OCI-LY1 (cell line): ENCODE measurements at regions not wholly inside any gene's neighbourhood (a gene's known extent, or its start where the extent isn't known, plus 50 kb on each side); places are given as distances from the start of the nearest gene placed in this dataset.

Experiments used
- H2AFZ ChIP-seq: fragments of 200-600 bp; sonication (generic), shearing (Covaris generic); 2 replicates; pipeline ENCODE4 v1.6.0; 2014; ENCODE audit warnings: antibody characterized with exemption, mild to moderate bottlenecking, low read length
- H3F3A ChIP-seq: fragments of 200-600 bp; sonication (generic), shearing (Covaris generic); 2 replicates; pipeline ENCODE4 v1.6.0; 2014; ENCODE audit warnings: mild to moderate bottlenecking, antibody characterized with exemption, low read length, moderate library complexity; ENCODE audit not compliant: insufficient read depth
- H3K27ac ChIP-seq: fragments of 200-600 bp; sonication (generic); 2 replicates; pipeline ENCODE4 v1.5.1; 2014; ENCODE audit warnings: low read length, mixed run types, mild to moderate bottlenecking, low read depth; ENCODE audit not compliant: poor library complexity, severe bottlenecking
- H3K27me3 ChIP-seq: fragments of 200-600 bp; sonication (generic); 2 replicates; pipeline ENCODE4 v1.6.0; 2014; ENCODE audit warnings: antibody characterized with exemption, mild to moderate bottlenecking, low read length, moderate library complexity; ENCODE audit not compliant: insufficient read depth
- H3K36me3 ChIP-seq: fragments of 200-600 bp; sonication (generic); 2 replicates; pipeline ENCODE4 v1.6.1; 2014; ENCODE audit warnings: mild to moderate bottlenecking, antibody characterized with exemption, low read length, moderate library complexity, mixed read lengths; ENCODE audit not compliant: insufficient read depth
- H3K4me1 ChIP-seq: fragments of 200-600 bp; sonication (generic); 2 replicates; pipeline ENCODE4 v1.5.1; 2014; ENCODE audit warnings: mild to moderate bottlenecking, low read length, moderate library complexity; ENCODE audit not compliant: insufficient read depth, severe bottlenecking
- H3K4me2 ChIP-seq: fragments of 200-600 bp; sonication (generic), shearing (Covaris generic); 2 replicates; pipeline ENCODE4 v1.6.1; 2014; ENCODE audit warnings: low read length
- H3K4me3 ChIP-seq: fragments of 200-600 bp; sonication (generic); 2 replicates; pipeline ENCODE4 v1.5.1; 2014; ENCODE audit warnings: low read length, low read depth, mild to moderate bottlenecking, mixed read lengths; ENCODE audit not compliant: poor library complexity, severe bottlenecking
- H3K79me2 ChIP-seq: fragments of 200-600 bp; shearing (Covaris generic); 2 replicates; pipeline ENCODE4 v1.6.1; 2016; ENCODE audit warnings: mixed run types, low read length, mixed read lengths; ENCODE audit not compliant: insufficient read depth
- H3K9ac ChIP-seq: fragments of 200-600 bp; sonication (generic), shearing (Covaris generic); 2 replicates; pipeline ENCODE4 v1.6.1; 2014; ENCODE audit warnings: mild to moderate bottlenecking, low read length, mixed read lengths
- H3K9me2 ChIP-seq: fragments of 200-600 bp; sonication (generic), shearing (Covaris generic); 2 replicates; pipeline ENCODE4 v1.6.1; 2014; ENCODE audit warnings: low read depth, mild to moderate bottlenecking, low read length, mixed read lengths
- H3K9me3 ChIP-seq: fragments of 200-600 bp; shearing (Covaris generic); 2 replicates; pipeline ENCODE4 v1.6.1; 2014; ENCODE audit warnings: low read length, mixed read lengths
- H4K20me1 ChIP-seq: fragments of 200-600 bp; sonication (generic), shearing (Covaris generic); 2 replicates; pipeline ENCODE4 v1.6.0; 2016; ENCODE audit warnings: mild to moderate bottlenecking, low read length; ENCODE audit not compliant: insufficient read depth
- CTCF ChIP-seq: fragments of 200-600 bp; sonication (generic), shearing (Covaris generic); IDR thresholded peaks from 2 replicates; pipeline ENCODE4 v1.5.1; 2017; ENCODE audit warnings: mild to moderate bottlenecking, antibody characterized with exemption, low read length, moderate library complexity, mixed read lengths
- EZH2 ChIP-seq: fragments of 200-600 bp; sonication (generic), shearing (Covaris generic); IDR thresholded peaks from 2 replicates; pipeline ENCODE4 v1.8.0; 2017; ENCODE audit warnings: borderline replicate concordance, mixed run types, mild to moderate bottlenecking, antibody characterized with exemption, low read length, moderate library complexity, mixed read lengths

GRCh38 chr3:5581743-5582142 is 394.2 kb downstream of the EDEM1 start:
- Histone ChIP-seq H3K27ac (no peak overlapping the region), H3K79me2 (no peaks in the 10 kb centered on the region), H4K20me1 (no peaks in the 10 kb centered on the region), H3K9me2 (no peaks in the 10 kb centered on the region), H3K4me2 (no peak overlapping the region), H3K9ac (no peak overlapping the region), H3K4me3 (no peak overlapping the region), H3K9me3 (no peaks in the 10 kb centered on the region), H2AFZ (no peak overlapping the region), H3K36me3 (no peaks in the 10 kb centered on the region), H3K27me3 (no peaks in the 10 kb centered on the region), H3K4me1 (no peaks in the 10 kb centered on the region), H3F3A (no peaks in the 10 kb centered on the region)
- TF ChIP-seq CTCF (no peak), EZH2 (no peak)

- no peak overlapping the region for H3K4me3 ChIP-seq
- no peaks in the 10 kb centered on the region for H3K27me3 ChIP-seq
- H3F3A ChIP-seq, result no peaks in the 10 kb centered on the region
- H3K4me2 ChIP-seq, result no peak overlapping the region
- H3K9me2 ChIP-seq, result no peaks in the 10 kb centered on the region
- no peak overlapping the region for H3K9ac ChIP-seq
- H3K9me3 ChIP-seq, result no peaks in the 10 kb centered on the region
- H3K79me2 ChIP-seq, result no peaks in the 10 kb centered on the region
- no peak overlapping the region for H2AFZ ChIP-seq
- no peaks in the 10 kb centered on the region for H4K20me1 ChIP-seq
- no peak overlapping the region for H3K27ac ChIP-seq
- H3K4me1 ChIP-seq, result no peaks in the 10 kb centered on the region
- no peaks in the 10 kb centered on the region for H3K36me3 ChIP-seq
- TF ChIP-seq EZH2 (no peak), CTCF (no peak)
Measured at GRCh38 chr3:5583920-5584319, 396.4 kb downstream of the EDEM1 start.

GRCh38 chr3:5585085-5585484 is 397.6 kb downstream of the EDEM1 start:
- TF ChIP-seq EZH2, result no peak
- no peak for TF ChIP-seq CTCF
- no peak overlapping the region for H3K9ac ChIP-seq
- H2AFZ ChIP-seq, result no peak overlapping the region

More at GRCh38 chr3:5585085-5585484, 397.6 kb downstream of the EDEM1 start:
- H3K4me3 ChIP-seq, result no peak overlapping the region
- no peaks in the 10 kb centered on the region for H4K20me1 ChIP-seq
- no peaks in the 10 kb centered on the region for H3K9me2 ChIP-seq
- H3K4me2 ChIP-seq, result no peak overlapping the region
- no peaks in the 10 kb centered on the region for H3K27me3 ChIP-seq
- no peaks in the 10 kb centered on the region for H3K36me3 ChIP-seq
- no peaks in the 10 kb centered on the region for H3K79me2 ChIP-seq
- no peaks in the 10 kb centered on the region for H3F3A ChIP-seq
- no peaks in the 10 kb centered on the region for H3K9me3 ChIP-seq
- no peaks in the 10 kb centered on the region for H3K4me1 ChIP-seq
- no peak overlapping the region for H3K27ac ChIP-seq
